ENCODE measurements at regions not wholly inside any gene's neighbourhood (a gene's known extent, or its start where the extent isn't known, plus 50 kb on each side); places are given as distances from the start of the nearest gene placed in this dataset.

DNA sequence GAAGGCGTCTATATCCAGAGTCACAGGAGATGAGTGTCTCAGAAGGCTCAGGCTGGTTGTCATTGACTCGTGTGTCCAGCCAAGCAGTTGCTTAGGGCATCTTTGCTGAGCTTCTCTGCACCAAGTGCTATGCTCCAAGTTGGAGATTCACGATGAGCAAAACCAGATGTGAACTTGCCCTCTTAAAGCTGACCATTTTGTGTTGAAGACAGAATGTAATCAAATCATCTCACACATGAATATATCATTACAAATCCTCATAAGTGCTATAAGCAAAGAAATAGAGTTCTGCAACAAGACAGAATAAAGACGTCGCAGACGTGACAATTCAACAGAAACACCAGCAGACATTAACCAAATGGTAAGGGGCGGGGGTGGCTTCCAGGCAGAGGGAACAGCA lies 103.9 kb downstream of the ALDH8A1 start:
- Mint-ChIP-seq H3K9me3 (no peaks in the 10 kb centered on the region), H3K27me3 (ENCODE audit: insufficient read depth) (peaks cover 3% of the 10 kb centered on the region; the same call in 1 of the 2 replicates), H3K27ac (no peak overlapping the region), H3K4me1 (ENCODE audit: low read depth) (peaks cover 10% of the 10 kb centered on the region), H3K36me3 (ENCODE audit: low read depth) (no peaks in the 10 kb centered on the region), H3K4me3 (no peak overlapping the region)
- no peak for DNase-seq
- TF ChIP-seq, protein P1, sequence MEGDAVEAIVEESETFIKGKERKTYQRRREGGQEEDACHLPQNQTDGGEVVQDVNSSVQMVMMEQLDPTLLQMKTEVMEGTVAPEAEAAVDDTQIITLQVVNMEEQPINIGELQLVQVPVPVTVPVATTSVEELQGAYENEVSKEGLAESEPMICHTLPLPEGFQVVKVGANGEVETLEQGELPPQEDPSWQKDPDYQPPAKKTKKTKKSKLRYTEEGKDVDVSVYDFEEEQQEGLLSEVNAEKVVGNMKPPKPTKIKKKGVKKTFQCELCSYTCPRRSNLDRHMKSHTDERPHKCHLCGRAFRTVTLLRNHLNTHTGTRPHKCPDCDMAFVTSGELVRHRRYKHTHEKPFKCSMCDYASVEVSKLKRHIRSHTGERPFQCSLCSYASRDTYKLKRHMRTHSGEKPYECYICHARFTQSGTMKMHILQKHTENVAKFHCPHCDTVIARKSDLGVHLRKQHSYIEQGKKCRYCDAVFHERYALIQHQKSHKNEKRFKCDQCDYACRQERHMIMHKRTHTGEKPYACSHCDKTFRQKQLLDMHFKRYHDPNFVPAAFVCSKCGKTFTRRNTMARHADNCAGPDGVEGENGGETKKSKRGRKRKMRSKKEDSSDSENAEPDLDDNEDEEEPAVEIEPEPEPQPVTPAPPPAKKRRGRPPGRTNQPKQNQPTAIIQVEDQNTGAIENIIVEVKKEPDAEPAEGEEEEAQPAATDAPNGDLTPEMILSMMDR (IDR thresholded peaks at IDR 0.05) = no peak

DNA sequence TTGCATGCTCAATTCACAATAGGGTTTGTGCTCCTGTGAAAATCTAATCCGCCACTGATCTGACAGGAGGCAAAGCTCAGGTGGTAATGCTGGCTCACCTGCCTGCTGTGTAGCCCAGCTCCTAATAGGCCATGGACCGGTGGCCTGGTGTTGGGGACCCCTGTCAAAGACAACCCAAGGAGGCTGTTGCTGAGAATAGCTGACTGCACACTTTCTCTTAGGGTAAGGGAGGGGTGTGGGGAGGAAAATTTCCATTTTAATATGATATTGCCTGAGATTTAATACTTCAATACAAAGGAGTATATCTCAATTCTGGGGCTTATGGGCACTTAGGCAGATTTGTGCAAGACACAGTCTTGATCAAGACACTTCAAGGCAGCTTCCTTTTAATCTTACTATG lies 105.8 kb downstream of the ALDH8A1 start:
- DNase-seq = no peak
- TF ChIP-seq, protein P1 (IDR thresholded peaks at IDR 0.05) = no peak
- Mint-ChIP-seq H3K4me3 (no peak overlapping the region), H3K27ac (no peak overlapping the region), H3K27me3 (ENCODE audit: insufficient read depth) (peaks cover 3% of the 10 kb centered on the region; the same call in 1 of the 2 replicates), H3K9me3 (no peaks in the 10 kb centered on the region), H3K36me3 (ENCODE audit: low read depth) (no peaks in the 10 kb centered on the region), H3K4me1 (ENCODE audit: low read depth) (peaks cover 10% of the 10 kb centered on the region)

DNA sequence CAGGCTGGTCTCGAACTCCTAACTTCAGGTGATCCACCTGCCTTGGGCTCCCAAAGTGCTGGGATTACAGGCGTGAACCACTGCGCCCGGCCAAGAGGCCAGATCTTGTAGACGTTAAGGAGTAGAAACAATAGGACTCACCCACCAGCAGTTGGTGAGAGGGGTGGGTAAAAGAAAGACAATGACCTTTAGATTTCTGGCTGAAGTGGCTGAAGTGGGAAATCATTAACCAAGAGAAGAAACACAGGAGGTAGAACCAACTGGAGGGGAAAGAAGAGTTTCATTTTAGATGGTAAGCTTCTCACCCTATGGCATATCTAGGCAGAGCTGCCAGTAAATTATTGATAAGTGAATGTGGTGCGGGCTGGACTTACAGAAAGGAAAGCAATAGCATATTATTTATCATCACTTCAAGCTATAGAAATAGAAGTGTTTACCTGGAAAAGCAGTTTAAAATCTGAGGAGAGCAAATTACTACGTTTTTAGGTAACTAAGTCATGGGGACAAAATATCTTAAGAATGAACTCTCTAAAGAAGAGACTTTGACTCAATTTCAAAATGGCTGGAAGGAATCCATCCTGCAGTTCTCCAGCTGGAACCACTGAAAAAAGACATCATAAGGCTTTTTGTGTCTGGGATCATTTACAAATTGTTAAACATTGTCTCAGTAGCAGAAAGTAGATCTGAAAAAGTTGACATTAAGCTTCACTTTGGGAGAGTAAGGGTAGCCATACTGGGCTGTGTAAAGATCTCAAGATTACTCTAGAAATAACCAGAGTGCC lies 109.6 kb downstream of the ALDH8A1 start:
- no peak overlapping the region for H3K4me3 Mint-ChIP-seq
- no peak for DNase-seq
- H3K9me3 Mint-ChIP-seq = no peaks in the 10 kb centered on the region
- no peaks in the 10 kb centered on the region for H3K36me3 Mint-ChIP-seq (ENCODE audit: low read depth)
- H3K27me3 Mint-ChIP-seq (ENCODE audit: insufficient read depth) = peaks cover 3% of the 10 kb centered on the region; the same call in 1 of the 2 replicates
- TF ChIP-seq, protein P1 (IDR thresholded peaks at IDR 0.05) = no peak
- H3K27ac Mint-ChIP-seq = no peak overlapping the region
- H3K4me1 Mint-ChIP-seq (ENCODE audit: low read depth) = peaks cover 13% of the 10 kb centered on the region

DNA sequence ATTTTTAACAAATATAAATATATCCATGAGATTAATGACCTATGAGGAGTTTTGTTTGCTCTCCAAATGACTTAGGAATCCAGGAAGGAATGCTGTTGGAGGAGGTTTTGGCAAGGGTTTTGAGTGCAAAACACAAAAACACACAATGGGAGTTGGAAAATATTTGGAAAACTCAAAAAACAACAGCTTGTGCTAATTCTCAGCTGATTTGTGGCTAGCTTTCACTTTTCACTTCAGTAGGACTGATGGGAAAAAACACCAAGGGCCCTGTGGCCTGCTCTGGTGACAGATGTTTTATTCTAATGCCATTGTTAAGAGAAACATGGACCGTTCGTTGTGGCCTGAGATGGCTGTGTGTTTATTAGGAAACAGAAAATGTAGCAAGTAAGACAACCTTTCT lies 113.9 kb downstream of the ALDH8A1 start:
- Mint-ChIP-seq H3K4me3 (no peak overlapping the region), H3K9me3 (no peaks in the 10 kb centered on the region), H3K4me1 (ENCODE audit: low read depth) (peaks cover 15% of the 10 kb centered on the region), H3K36me3 (ENCODE audit: low read depth) (no peaks in the 10 kb centered on the region), H3K27ac (no peak overlapping the region), H3K27me3 (ENCODE audit: insufficient read depth) (no peaks in the 10 kb centered on the region)
- TF ChIP-seq, protein P1 (IDR thresholded peaks at IDR 0.05) = no peak
- no peak for DNase-seq

DNA sequence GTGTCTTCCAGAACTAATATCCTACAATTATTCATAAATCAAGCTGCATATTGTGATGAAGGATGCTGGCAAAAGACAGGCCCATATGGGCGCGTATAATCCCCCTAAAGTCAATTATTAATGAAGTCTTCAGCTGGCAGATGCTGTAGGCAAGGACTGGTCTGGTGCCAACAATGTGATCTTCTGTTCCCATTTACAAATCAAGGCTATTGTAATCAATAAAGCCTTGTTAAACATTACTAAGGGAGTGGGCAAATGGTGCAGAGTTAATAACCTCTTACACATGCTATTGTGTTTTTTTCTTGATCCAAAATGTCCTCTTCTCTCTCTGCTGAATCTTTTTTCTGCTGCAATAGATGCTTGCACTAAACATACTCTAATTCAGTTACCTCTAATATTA lies 119.0 kb downstream of the ALDH8A1 start:
- TF ChIP-seq, protein P1 (IDR thresholded peaks at IDR 0.05) = no peak
- peaks cover 2% of the 10 kb centered on the region for H3K27me3 Mint-ChIP-seq (ENCODE audit: insufficient read depth)
- no peaks in the 10 kb centered on the region for H3K9me3 Mint-ChIP-seq
- no peak overlapping the region for H3K27ac Mint-ChIP-seq
- DNase-seq = no peak
- H3K4me1 Mint-ChIP-seq (ENCODE audit: low read depth) = peaks cover 26% of the 10 kb centered on the region
- no peak overlapping the region for H3K4me3 Mint-ChIP-seq
- H3K36me3 Mint-ChIP-seq (ENCODE audit: low read depth) = no peaks in the 10 kb centered on the region

All from HFFc6 (cell line).